Cardiac fibroblast (primary cell): ENCODE measurements at regions not wholly inside any gene's neighbourhood (a gene's known extent, or its start where the extent isn't known, plus 50 kb on each side); places are given as distances from the start of the nearest gene placed in this dataset.

Experiments
- DNase-seq, 2 donors: peaks; one replicate each; pipeline versions ENCODE4 v3.0.0 to v3.0.0-alpha.2; 2010; ENCODE audit warnings: low read depth in 2 of 2
- H3K4me3 ChIP-seq, 2 donors: replicated peaks in 1 of 2; 1 replicate in 1 of 2; 2 replicates in 1 of 2; pipeline ENCODE4 v1.5.1; 2011; ENCODE audit warnings: low read depth in 2 of 2, low read length in 2 of 2, mild to moderate bottlenecking in 2 of 2, moderate library complexity in 1 of 2
- CTCF ChIP-seq: IDR thresholded peaks from one replicate; pipeline ENCODE4 v1.5.1; 2011; ENCODE audit warnings: low read depth, mild to moderate bottlenecking, low read length, inconsistent platforms

DNA sequence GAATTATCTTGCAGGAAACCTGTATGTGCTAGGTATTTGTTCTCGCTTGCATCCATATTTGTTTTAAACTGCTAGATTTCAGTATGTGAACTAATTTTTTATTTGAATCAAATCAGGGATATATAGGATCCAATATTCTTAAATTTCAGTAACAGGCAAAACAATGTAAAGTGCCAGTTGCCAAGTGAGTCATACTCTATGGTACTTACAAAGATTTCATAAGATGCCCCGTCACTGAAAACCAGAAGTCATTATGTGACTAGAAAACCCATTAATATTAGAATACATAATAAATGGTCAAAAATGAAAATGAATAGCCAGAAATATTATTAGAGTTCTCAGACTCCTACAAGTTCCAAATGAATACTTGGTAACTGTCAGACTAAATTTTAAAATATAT lies 481.2 kb downstream of the TFAP2A start:
- H3K4me3 ChIP-seq = no peak overlapping the region
- no peak for DNase-seq

DNA sequence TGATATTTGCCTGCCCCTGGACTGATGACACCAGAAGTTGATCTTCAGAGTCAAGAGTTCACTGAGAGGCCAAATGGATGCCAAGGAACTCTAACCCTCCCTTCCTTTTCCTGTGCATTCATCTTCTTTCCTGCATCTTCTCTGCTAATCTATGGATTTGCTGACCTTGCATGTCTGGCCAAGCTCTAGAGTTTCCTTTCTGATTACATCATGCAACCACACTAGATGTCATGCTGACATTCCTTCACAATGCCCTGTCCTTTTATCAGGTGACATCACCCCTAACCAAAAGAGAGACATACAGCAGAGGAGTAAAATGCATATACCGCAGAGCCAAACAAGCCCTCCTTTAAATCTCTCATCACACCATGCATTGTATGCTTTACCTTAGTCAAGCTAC lies 487.6 kb downstream of the TFAP2A start:
- TF ChIP-seq CTCF = no peak
- H3K4me3 ChIP-seq = no peak overlapping the region
- DNase-seq = no peak

More for the DNA sequence above, 481.2 kb downstream of the TFAP2A start:
- TF ChIP-seq CTCF = no peak

- TF ChIP-seq CTCF = no peak
- H3K4me3 ChIP-seq = no peak overlapping the region
Observed at GRCh38 chr6:9924971-9925370, 489.9 kb downstream of the TFAP2A start.

DNA sequence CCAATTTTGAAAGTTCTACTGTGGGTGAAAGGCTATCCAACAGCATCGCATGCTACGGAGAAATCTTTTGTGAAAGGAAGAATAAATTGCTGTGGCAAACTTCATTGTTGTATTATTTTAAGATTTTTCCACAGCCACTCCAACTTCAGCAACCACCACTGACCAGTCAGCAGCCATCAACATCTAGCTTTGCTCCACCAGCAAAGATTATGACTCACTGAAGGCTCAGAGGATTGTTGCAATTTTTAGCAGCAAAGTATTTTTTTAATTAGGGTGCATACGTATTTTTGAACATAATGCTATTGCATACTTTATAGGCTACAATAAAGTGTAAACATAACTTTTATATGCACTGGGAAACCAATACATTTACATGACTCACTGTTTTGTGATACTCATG lies 493.5 kb downstream of the TFAP2A start:
- no peak for DNase-seq
- TF ChIP-seq CTCF = no peak
- H3K4me3 ChIP-seq = no peak overlapping the region

More at GRCh38 chr6:9924971-9925370, 489.9 kb downstream of the TFAP2A start:
- no peak for DNase-seq

- TF ChIP-seq CTCF = no peak
Observed at GRCh38 chr6:9914951-9915350, 499.9 kb downstream of the TFAP2A start.

GRCh38 chr6:9901376-9901775 lies 513.5 kb downstream of the TFAP2A start:
- H3K4me3 ChIP-seq = no peak overlapping the region
- no peak for DNase-seq
- TF ChIP-seq CTCF = no peak

More at GRCh38 chr6:9914951-9915350, 499.9 kb downstream of the TFAP2A start:
- no peak overlapping the region for H3K4me3 ChIP-seq
- DNase-seq = no peak

- no peak for DNase-seq
- no peak for TF ChIP-seq CTCF
- no peak overlapping the region for H3K4me3 ChIP-seq
Observed at GRCh38 chr6:9896806-9897205, 518.1 kb downstream of the TFAP2A start.
